Endothelial cell (in vitro differentiated cells): ENCODE measurements at regions not wholly inside any gene's neighbourhood (a gene's known extent, or its start where the extent isn't known, plus 50 kb on each side); places are given as distances from the start of the nearest gene placed in this dataset.

Experiments
- DNase-seq: peaks from one replicate; pipeline ENCODE4 v3.0.0; 2021; ENCODE audit warnings: low spot score
- H3K27ac Mint-ChIP-seq: one replicate; pipeline ENCODE4 v1.8.0; 2021; ENCODE audit warnings: mixed read lengths, inconsistent platforms; ENCODE audit not compliant: unreplicated experiment
- H3K27me3 Mint-ChIP-seq: one replicate; pipeline ENCODE4 v1.8.0; 2021; ENCODE audit warnings: mild to moderate bottlenecking, moderate library complexity, mixed read lengths, inconsistent platforms; ENCODE audit not compliant: unreplicated experiment
- H3K36me3 Mint-ChIP-seq: one replicate; pipeline ENCODE4 v1.8.0; 2021; ENCODE audit warnings: mild to moderate bottlenecking, low read depth, mixed read lengths, inconsistent platforms; ENCODE audit not compliant: unreplicated experiment
- H3K4me1 Mint-ChIP-seq: one replicate; pipeline ENCODE4 v1.8.0; 2021; ENCODE audit warnings: mild to moderate bottlenecking, mixed read lengths, inconsistent platforms; ENCODE audit not compliant: unreplicated experiment
- H3K4me3 Mint-ChIP-seq: one replicate; pipeline ENCODE4 v1.8.0; 2021; ENCODE audit warnings: mild to moderate bottlenecking, mixed read lengths, inconsistent platforms; ENCODE audit not compliant: unreplicated experiment
- H3K9me3 Mint-ChIP-seq: one replicate; pipeline ENCODE4 v1.8.0; 2021; ENCODE audit warnings: mixed read lengths, inconsistent platforms; ENCODE audit not compliant: unreplicated experiment
- TF ChIP-seq, protein P1 (sequence below): fragments of 200-600 bp; sonication (generic); IDR thresholded peaks from one replicate; pipeline ENCODE4 v1.5.0; 2021; ENCODE audit warnings: antibody characterized with exemption; ENCODE audit not compliant: unreplicated experiment

DNA sequence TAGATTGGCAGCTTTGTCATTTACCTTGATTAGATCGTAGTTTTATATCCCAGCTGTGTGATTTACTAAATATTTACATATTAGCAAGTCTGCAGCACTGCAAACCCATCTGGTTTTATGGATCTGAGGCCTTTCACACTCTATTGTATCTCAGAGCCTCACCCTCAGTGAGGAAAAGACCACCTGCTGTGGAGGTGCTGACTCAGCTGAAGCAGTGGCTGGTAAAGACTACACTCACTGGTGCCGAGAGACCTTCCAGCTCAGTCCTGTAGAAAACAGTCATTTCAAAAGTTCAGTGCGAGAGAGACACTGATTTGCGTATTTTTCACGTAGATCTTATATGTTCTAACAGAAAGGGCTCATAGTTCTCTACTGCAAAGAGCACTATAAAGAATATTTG lies 307.8 kb upstream of the TPM1 start:
- H3K4me3 Mint-ChIP-seq: no peak overlapping the region
- H3K36me3 Mint-ChIP-seq: peaks cover 9% of the 10 kb centered on the region
- H3K27ac Mint-ChIP-seq: no peak overlapping the region
- peaks cover 3% of the 10 kb centered on the region for H3K4me1 Mint-ChIP-seq
- TF ChIP-seq, protein P1, sequence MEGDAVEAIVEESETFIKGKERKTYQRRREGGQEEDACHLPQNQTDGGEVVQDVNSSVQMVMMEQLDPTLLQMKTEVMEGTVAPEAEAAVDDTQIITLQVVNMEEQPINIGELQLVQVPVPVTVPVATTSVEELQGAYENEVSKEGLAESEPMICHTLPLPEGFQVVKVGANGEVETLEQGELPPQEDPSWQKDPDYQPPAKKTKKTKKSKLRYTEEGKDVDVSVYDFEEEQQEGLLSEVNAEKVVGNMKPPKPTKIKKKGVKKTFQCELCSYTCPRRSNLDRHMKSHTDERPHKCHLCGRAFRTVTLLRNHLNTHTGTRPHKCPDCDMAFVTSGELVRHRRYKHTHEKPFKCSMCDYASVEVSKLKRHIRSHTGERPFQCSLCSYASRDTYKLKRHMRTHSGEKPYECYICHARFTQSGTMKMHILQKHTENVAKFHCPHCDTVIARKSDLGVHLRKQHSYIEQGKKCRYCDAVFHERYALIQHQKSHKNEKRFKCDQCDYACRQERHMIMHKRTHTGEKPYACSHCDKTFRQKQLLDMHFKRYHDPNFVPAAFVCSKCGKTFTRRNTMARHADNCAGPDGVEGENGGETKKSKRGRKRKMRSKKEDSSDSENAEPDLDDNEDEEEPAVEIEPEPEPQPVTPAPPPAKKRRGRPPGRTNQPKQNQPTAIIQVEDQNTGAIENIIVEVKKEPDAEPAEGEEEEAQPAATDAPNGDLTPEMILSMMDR: no peak
- no peak for DNase-seq
- no peaks in the 10 kb centered on the region for H3K27me3 Mint-ChIP-seq
- H3K9me3 Mint-ChIP-seq: no peaks in the 10 kb centered on the region

DNA sequence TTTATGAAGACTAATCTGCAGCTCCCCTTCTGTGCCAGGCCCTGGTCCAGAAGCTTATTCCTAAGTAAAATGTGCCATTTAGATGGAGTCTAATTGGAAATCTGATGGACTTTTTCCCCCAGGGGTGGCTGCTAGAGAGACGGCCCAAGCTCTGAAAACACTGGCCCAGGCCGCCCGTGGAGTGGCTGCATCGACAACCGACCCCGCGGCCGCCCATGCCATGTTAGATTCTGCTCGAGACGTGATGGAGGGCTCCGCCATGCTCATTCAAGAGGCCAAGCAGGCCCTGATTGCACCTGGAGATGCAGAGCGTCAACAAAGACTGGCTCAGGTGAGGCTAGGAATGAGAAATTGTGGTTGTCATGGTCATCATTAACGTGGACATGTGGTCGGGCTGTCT lies 305.8 kb upstream of the TPM1 start:
- Mint-ChIP-seq H3K36me3 (no peaks in the 10 kb centered on the region), H3K27me3 (no peaks in the 10 kb centered on the region), H3K4me3 (no peak overlapping the region), H3K9me3 (no peaks in the 10 kb centered on the region), H3K27ac (no peak overlapping the region), H3K4me1 (peaks cover 3% of the 10 kb centered on the region)
- TF ChIP-seq, protein P1: no peak
- DNase-seq: no peak

DNA sequence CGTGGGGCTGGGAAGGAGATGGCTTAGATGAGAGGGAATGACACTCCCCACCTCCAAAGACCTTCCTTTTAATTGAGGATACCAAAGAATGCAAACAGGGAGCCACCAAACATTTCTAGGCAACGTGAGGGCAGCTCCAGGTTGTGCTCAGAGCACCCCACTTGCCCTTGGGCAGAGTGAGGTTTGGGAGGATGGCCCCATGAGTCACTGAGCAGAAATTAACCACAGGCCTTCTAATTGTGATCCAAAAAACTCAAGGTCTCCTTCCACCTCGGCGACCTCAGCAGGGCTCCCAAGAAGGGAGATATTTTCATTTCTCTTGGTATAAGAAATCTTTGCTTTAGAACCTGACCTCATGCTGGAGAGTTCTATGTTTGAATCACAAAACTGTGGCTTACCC lies 305.0 kb upstream of the TPM1 start:
- H3K9me3 Mint-ChIP-seq: no peaks in the 10 kb centered on the region
- H3K4me1 Mint-ChIP-seq: peaks cover 6% of the 10 kb centered on the region
- H3K27ac Mint-ChIP-seq: no peak overlapping the region
- TF ChIP-seq, protein P1: no peak
- no peak overlapping the region for H3K4me3 Mint-ChIP-seq
- no peak for DNase-seq
- H3K36me3 Mint-ChIP-seq: no peaks in the 10 kb centered on the region
- no peaks in the 10 kb centered on the region for H3K27me3 Mint-ChIP-seq

DNA sequence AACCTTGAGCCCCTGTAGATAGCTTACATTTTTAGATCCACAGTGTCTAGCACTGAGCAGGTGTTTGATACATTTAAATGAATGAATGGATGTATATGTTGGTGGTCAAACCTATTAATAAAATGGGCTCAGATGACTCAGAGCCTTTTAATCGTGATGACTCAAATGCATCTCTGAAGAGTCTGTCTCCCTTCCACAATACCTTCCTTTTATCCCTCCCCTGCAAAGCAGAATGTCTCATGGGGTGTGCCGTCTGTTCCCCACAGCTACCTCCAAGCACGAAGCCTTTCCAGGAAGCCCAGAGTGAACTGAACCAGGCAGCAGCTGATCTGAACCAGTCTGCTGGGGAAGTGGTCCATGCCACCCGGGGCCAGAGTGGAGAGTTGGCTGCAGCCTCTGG lies 303.5 kb upstream of the TPM1 start:
- Mint-ChIP-seq H3K27me3 (no peaks in the 10 kb centered on the region), H3K4me3 (no peak overlapping the region)
- no peak for DNase-seq

DNA sequence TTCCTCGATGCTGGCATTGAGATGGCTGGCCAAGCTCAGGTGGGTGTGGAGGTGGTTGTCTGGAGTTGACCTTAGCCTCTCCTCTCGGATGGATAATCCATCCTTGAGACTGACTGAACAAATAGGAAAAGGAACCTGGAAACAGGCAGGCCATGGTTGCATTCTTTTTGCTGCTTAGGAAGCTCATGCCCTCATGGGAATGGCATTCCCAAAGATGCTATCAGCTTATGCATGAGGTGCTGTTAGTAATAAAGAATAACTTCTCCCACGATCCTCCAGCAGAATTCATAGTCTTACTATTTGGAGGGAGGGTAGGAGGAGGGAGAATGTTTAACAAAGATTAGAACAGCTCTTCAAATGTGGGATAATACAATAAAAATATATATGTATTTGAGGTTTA lies 303.0 kb upstream of the TPM1 start:
- Mint-ChIP-seq H3K36me3 (no peaks in the 10 kb centered on the region), H3K27me3 (no peaks in the 10 kb centered on the region), H3K9me3 (no peaks in the 10 kb centered on the region), H3K4me1 (peaks cover 6% of the 10 kb centered on the region), H3K4me3 (no peak overlapping the region), H3K27ac (no peak overlapping the region)
- TF ChIP-seq, protein P1: no peak
- no peak for DNase-seq

More for the DNA sequence above, 303.5 kb upstream of the TPM1 start:
- TF ChIP-seq, protein P1: no peak
- H3K4me1 Mint-ChIP-seq: peaks cover 6% of the 10 kb centered on the region
- H3K9me3 Mint-ChIP-seq: no peaks in the 10 kb centered on the region
- no peak overlapping the region for H3K27ac Mint-ChIP-seq
- no peaks in the 10 kb centered on the region for H3K36me3 Mint-ChIP-seq
